Inflammatory macrophage treated with lipopolysaccharide for 4 hours (primary cell): ENCODE measurements at regions not wholly inside any gene's neighbourhood (a gene's known extent, or its start where the extent isn't known, plus 50 kb on each side); places are given as distances from the start of the nearest gene placed in this dataset.

Experiments
- DNase-seq: peaks from one replicate; pipeline ENCODE4 v3.0.0-alpha.2; 2020

GRCh38 chr3:44065311-44066094 is 176.2 kb upstream of the TOPAZ1 start:
- no peak for DNase-seq

DNA sequence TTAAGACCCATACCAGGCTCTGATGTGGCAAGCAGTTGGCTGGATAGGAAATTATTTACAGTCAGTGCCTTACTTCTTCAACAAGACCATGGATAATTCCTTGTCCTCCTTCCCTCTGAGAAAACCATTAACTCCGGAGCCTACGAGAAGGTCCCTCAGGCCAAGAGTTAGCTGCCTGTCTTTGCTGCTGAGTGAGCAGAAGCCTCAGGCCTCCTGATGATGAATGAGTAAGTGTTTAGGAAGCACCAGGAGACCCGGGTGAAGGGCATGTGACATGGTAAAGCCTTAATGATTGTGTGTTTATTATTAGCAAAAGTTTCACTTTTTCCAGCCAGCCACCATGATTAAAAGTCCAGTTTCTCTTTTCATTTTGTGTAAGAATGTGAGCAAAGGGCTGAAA is 174.9 kb upstream of the TOPAZ1 start:
- DNase-seq = peak; percentile 21

GRCh38 chr3:44067431-44067830 is 174.3 kb upstream of the TOPAZ1 start:
- DNase-seq = no peak

DNA sequence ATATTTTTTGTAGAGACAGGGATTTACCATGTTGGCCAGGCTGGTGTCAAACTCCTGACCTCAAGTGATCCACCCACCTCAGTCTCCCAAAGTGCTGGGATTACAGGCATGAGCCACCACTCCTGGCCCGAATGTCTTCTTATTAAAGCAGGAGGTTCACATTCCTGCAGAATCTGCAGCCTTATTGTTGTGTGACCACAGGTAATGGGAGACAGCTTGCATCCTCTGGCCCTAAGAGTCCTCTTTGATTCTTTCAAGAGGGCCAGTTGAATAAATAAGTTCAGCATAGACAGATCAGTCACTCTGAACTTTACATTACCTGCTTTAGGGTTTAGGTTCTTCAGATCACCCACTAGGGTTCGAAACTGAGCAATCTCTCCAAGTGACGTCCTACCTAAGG is 172.9 kb upstream of the TOPAZ1 start:
- DNase-seq = no peak

DNA sequence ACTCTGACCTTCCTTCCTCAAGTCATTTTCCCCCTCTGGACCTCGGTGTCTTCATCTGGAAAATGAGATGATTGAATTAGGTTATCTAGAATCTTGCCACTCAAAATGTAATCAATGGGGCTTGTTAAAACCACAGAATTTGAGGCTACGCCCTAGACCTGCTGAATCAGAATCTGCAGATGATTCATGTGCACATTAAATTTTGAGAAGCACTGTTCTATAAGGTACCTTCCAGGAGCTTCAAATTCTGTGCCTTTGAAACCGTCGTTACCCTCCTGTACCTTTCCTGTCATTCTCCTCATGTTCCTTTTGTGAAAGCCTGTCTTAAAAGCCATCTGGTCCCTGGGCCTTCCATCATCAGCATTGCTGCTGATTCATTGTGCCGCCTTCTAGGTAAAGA is 172.4 kb upstream of the TOPAZ1 start:
- DNase-seq = no peak

DNA sequence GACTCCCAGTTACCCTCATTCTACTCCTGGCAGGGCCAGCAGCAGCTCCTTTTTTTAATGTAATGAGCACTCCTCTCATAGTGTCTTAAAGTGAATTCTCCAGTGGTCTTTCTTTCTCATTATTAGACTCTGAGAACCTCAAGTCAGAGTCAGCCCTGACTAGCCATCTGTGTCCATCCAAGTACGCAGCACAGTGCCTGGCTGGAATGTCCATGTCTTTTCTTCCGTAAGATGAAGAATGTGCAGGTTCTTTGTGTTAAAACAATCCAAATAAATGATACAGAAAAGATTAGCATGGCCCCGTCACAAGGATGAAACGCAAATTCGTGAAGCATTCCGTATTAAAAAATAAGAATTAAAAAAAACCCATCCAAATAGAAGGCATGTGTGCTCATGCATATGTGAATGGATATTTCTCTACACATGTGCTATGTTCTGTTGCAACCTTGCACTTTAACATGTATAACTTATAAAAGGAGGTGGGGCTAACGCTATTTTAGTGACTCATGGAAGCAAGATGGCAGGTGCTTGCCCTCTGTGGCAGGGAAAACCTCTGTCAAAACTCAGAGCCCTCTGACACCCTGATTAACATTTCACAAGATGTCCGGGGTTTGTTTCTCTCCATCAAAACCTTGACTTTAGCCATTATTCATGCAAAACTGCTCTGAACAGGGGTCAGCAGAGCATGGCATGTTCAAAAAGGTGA is 170.7 kb upstream of the TOPAZ1 start:
- no peak for DNase-seq

DNA sequence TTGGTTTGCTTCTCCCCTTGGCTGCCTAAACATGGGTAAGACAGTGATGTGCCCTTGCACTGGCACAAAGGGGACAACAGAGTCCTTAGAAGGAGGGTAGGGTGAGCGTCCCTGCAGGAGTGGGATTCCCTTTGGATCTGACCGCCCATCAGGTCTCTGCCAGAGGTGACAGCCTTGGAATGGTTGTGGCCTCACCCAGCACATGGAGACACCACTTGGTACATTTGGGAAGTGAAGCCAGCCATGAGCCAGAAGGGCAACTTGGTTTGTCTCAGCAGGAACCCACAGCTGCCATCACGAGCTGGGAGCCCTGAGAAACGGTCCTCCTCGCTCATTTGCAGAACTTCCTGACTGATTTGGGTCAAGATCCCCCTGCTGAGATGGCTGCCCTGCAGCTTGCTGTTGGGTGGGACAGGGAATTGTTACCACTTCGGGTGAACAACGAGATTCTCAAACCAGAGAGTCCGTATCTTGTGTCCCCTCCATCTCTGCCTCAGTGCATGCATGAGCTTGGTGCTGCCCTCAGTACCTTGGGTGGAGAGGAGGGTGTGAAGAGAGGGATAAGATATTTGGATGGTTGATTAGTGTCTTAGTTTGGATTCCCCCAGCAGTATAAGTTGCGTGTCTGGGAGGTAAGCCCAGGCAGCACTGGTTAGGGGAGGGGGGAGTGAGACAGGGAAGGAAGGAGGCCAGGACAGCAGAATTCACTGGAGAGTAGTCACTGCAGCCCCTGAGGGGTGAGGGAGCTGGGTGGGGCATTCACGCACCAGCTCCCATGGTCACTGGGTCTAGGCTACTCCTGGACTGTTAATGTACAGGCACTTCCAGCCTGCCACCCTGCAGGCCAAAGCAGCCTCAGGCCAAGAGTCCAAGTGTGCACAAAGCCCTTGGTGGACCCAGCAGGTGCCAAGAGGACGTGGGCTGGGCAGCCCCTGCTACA is 168.8 kb upstream of the TOPAZ1 start:
- DNase-seq = no peak

- DNase-seq = no peak
These were observed 167.5 kb upstream of the TOPAZ1 start for GRCh38 chr3:44074181-44074580.

DNA sequence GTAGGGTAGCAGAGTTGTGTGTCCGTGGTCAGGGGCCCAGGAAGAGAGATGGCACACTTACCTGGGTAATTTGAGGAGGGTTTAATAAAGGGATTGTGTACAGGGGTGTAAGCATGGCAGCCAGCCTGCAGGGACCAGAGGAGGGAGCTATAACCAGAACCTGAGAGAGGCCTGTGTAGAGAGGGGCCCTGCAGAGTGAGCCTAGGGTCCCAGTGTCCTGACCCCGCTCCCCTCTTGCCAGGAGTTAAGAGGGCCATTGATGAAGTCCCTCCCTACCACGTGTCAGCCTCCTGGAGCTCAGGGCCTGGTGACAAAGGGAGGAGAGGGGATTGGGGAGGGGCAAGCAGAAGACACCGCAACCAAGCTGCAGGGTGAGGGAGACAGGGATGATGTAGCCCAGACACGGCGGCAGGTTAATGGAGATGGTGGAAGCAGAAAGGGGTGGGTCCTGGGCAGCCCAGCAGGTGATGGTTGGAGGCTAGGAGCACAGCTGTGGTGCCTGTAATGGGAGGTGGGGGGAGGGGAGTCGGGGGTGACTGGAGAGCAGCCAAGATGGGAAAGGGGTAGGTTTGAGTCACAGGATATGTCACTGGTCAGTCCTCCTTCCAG is 165.4 kb upstream of the TOPAZ1 start:
- no peak for DNase-seq

DNA sequence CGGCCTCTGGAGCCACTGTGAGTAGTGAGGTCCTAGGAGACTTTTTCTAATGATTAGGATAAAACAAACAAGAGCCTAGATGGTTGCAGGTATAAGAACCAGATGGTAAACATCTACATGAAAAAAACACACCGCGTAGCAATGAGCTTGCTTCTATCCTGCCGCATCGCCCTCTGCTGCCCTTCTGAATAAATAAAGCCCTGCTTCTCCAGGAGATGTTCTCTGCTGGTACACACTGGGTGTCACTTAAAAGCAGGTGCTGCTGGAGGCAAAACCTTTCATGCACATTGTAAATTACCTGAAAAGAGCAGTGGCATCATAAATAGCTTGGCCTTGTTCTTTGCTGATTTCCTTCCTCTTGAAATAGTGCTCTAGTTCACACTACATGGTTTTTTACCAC is 164.4 kb upstream of the TOPAZ1 start:
- no peak for DNase-seq

DNA sequence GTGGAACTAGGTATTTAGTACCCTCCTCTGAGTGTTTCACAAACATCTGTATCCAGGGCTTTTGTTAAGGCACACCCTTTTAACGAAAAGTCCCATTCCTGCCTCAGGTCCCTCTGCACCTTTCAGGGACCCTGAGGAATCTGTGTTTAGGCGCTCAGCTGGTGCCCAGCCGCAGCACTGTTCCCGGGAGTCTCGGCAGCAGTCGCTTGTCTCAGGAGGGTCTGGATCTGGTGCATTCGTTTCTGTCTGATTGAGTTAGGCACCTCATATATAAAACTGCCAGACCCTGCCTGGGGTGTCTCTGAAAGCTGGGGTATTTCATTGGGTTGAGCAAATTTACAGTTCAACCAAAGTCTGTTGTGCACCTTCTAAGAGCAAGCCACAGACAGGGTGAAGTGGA is 162.8 kb upstream of the TOPAZ1 start:
- DNase-seq = no peak

DNA sequence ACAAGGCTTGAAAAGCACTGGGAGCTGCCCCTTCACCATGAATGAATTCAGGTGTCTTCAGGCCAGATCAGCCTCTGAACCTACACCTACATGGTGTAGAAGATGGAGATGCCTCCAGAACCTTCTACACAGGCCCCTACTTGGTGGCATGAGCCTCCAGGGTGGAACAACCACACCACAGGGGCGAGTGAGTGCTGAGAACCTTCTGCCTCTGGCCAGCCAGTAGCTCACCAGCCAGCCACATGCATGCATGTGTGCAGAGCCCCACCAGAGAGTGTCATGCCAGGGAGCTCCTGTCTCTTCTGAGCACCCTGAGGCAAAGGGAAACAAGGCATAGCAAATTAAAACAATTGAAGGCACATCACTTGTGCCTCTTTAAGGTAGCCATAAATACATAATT is 161.8 kb upstream of the TOPAZ1 start:
- no peak for DNase-seq

DNA sequence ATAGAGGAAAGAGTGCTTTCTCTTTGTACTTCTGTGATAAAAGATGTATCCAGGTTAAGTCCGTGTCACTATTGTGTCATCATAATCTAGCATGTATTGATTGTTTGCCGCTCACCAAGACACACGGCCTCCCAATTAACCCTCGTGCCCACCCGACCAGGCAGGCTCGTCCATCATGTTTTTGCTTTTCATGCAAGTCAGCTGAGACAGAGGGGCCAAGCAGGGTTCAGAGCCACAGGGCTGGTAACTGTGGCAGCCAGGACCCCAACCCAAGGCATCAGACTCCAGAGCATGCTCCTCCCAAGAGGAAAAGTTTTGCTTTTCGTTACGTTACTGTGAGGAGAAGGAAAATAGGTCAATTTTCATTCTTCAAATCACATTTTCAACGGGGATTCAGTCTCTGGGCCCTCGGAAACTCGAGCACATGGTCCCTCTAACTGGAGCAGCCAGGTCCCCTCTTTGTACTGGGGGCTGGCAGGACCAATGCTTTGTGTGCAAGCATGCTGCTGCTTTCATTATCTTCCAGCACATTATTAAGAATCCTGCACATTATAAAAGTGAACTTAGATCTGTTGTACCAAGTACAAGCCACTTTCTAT is 161.1 kb upstream of the TOPAZ1 start:
- DNase-seq = no peak

DNA sequence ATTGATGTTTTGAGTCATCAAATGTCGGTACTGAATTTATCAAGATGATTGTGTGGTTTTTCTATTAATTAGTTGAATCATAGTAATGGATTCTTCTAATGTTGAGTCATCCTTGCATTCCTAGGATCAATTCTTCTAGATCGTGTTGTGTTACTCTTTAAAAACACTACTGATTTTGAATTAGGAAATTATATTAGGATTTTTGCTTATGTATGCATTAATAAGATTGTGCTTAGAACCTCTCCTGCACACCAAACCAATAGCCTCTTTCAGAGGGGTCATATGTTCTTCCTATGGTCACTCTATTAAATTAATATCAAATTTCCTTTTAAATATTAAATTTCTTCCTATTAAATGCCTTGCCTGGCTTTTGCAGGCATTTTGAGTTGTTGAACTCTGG is 151.7 kb upstream of the TOPAZ1 start:
- DNase-seq = no peak

- DNase-seq = no peak
These were observed 149.2 kb upstream of the TOPAZ1 start for GRCh38 chr3:44092497-44092896.

DNA sequence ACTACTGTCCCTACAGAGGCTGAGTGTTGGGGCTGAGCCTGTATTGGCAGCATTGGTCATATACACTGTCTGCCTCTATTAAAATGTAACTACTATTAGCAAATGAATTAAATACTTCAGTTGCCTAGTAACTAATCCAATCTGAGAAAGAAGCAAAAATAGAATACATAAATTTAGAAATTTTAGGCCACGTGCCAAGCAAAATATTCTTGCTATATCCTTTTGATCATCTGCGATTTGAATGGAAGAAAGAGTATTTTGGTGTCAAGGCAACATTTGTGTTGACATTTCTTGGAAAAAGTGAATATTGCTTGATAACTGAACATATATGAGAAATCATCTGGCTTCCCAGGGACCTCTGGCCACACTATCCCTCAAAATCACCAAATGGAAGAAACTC is 148.2 kb upstream of the TOPAZ1 start:
- no peak for DNase-seq

- no peak for DNase-seq
These were observed 142.8 kb upstream of the TOPAZ1 start for GRCh38 chr3:44098656-44099415.

DNA sequence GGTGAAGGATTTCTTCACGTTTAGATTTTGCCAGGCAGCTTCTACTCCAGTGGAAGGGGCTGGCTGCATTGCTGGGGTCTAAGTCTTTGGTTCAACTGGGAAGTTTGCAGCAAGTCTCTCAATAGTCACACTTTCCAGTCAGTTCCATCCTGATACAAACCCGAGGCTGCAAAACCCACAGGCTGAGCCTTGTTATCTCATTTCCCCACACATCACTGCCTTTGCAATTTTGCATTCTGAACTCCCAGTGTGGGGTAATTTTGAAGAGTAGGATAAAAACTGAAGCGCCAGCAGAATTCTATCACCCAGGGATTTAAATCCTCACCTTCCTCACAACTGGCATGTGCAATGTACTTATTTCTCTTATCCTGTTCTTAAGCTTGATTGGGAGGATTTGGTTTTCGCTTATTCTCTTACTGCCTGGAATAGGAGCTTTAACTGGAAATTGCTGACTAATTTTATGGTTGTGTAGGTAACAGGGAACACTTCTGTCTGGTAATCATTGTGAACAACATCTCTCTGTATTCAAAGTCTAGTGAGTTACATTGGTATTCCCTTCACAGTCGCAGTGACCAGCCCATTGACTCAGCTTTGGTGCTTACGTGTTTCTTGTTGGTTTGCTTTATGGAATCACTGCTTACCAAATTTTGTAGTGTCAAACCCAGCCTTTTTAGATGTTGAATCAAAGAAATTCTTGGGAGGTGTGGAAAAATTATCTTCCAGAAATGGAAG is 142.0 kb upstream of the TOPAZ1 start:
- no peak for DNase-seq

DNA sequence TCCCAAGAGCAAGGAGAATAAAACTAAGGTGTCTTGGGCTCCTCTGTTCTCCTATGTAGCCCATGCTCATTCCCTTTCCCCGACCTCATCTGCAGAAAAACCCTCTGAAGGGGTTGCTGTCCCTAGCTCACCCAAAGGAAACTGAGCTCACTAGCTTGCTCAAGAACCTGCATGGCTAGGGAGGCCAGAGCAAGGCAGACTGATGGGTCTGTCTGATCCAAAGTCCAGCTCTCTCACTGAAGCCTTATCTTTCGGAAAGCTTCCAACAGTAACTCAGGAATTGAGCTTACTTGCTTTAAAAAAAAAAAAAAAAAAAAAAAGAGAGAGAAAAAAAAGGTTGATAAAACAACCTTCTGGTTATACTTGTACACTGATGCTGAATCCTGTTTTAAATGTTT is 141.4 kb upstream of the TOPAZ1 start:
- no peak for DNase-seq

DNA sequence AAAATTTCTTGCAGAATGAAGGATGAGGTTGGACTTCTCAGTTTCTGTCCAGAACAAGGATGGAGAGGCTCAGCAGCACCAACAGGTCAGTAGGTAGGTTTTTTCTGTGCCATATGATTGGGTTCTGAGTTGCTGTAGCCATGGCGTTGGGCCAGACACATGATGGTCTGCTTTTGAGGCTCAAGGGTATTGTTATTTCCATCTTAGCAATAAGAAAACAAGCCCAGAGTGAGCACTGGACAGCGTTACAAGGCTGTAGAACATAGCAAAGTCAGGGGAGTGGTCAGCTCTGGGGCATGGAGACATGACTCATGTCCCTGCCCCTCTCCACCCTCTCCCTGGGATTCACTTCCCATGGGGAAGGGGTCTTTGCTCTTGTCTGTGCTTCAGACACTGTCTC is 137.6 kb upstream of the TOPAZ1 start:
- no peak for DNase-seq

DNA sequence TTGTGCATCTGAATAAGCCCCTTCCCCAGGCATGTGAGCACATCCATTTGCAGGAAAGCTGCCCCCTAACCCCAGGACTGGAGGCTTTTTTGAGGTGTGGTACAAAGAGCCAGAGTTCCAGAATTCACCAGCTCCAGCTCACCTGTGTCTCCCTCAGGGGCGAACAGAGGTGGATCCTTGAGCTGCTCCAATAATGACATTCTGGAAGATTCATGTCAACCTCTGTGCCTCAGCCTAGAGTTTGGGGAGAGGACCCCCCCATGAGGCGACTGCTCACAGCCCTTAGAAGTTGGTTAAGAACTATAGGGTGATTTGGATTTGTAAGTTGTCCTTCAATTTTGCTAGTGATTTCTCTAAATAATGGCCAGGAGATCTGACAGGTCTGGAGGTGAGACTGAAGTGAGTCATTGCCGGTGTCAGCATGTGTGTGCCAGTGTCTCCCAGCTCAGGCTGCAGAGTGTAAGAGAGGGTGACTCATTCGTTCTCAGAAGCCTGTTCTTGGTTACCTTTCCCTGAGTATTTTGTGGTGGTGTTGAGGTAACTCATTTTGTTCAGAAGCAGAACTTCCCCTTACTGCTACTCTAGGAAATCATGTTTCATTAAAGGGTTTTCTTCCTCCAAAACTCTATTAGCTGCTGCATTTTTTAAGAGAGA is 136.9 kb upstream of the TOPAZ1 start:
- no peak for DNase-seq
